ENCODE measurements at regions not wholly inside any gene's neighbourhood (a gene's known extent, or its start where the extent isn't known, plus 50 kb on each side); places are given as distances from the start of the nearest gene placed in this dataset.

DNA sequence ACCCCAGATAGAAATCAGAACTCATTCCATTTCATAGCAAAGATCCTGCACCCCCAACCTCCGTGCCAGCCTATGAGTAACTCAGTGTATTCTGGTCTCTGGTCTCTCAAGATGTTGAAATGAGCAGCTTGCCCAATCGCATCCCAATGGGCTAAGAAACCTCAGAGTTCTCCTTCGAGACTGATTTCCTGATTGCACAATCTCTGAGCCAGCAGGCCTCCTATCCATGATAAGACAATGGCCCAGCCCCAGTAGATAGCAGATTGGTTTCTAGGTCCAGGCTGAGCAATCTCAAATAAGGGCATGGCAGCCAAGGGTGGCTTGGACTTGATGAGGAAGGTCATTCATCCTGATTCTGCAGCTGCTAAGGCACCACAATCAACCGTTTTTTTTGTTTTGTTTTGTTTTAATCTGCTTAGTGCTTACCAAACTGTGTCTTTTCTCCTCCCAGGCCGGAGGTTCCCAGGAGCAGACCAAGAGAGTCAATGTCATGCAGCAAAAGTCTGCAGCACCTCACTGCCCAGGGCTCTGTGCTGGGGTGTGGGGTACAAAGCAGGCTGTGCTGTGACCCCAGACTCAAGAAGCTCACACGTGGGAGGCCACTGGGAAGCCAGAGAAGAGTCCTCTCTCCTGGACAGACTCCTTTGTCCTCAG, 125.1 kb upstream of the NXT1 start (continued):
- TF ChIP-seq, protein P1, sequence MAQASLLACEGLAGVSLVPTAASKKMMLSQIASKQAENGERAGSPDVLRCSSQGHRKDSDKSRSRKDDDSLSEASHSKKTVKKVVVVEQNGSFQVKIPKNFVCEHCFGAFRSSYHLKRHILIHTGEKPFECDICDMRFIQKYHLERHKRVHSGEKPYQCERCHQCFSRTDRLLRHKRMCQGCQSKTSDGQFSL (CRISPR knock-in tag; IDR thresholded peaks at IDR 0.05) = no peak
- TF ChIP-seq, protein P1 (tag; IDR thresholded peaks at IDR 0.05) = no peak
- TF ChIP-seq FOS (IDR thresholded peaks at IDR 0.05; ENCODE audit: extremely low read depth, insufficient read length) (no peak), TAL1 (IDR thresholded peaks at IDR 0.05) (peak; percentile 63), DNMT1 (IDR thresholded peaks at IDR 0.05) (no peak), TFAP4 (CRISPR knock-in tag; IDR thresholded peaks at IDR 0.05; ENCODE audit: borderline replicate concordance) (no peak), NCOA1 (IDR thresholded peaks at IDR 0.05; ENCODE audit: low read depth) (no peak), NCOR1 (IDR thresholded peaks at IDR 0.05) (peak; percentile 26; the same call in 1 of the 2 replicates), EGR1 (conservative IDR thresholded peaks at IDR 0.05) (no peak), ZBTB1 (CRISPR knock-in tag; IDR thresholded peaks at IDR 0.05; ENCODE audit: borderline replicate concordance, low read depth) (no peak), SAFB2 (IDR thresholded peaks at IDR 0.05; ENCODE audit: borderline replicate concordance, low read depth, low read length, severe bottlenecking) (no peak), SETDB1 (IDR thresholded peaks at IDR 0.05; ENCODE audit: low read length) (no peak), U2AF2 (optimal IDR thresholded peaks at IDR 0.05; ENCODE audit: low read depth, low read length) (no peak), CBX2 (IDR thresholded peaks at IDR 0.05; ENCODE audit: insufficient read depth, low read length, poor library complexity, severe bottlenecking) (no peak), HNRNPK (IDR thresholded peaks at IDR 0.05; ENCODE audit: low read depth, low read length, poor library complexity, severe bottlenecking) (no peak), KLF16 (IDR thresholded peaks at IDR 0.05) (peak; percentile 62; the same call in 1 of the 2 replicates), EP300 (IDR thresholded peaks at IDR 0.05; ENCODE audit: low read length) (0 out of 2 replicates have a peak, but pooled peaks have one; percentile 17), ZNF766 (CRISPR knock-in tag; conservative IDR thresholded peaks at IDR 0.05) (peak; percentile 100), ZNF717 (CRISPR knock-in tag; IDR thresholded peaks at IDR 0.05) (no peak), ZSCAN32 (CRISPR knock-in tag; IDR thresholded peaks at IDR 0.05) (no peak), KAT7 (CRISPR knock-in tag; IDR thresholded peaks at IDR 0.05; ENCODE audit: borderline replicate concordance) (no peak), HMG20B (CRISPR knock-in tag; IDR thresholded peaks at IDR 0.05) (no peak), SP1 (CRISPR knock-in tag; IDR thresholded peaks at IDR 0.05) (no peak), EP400 (IDR thresholded peaks at IDR 0.05) (no peak), ARID1B (IDR thresholded peaks at IDR 0.05) (peak; percentile 59; the same call in 1 of the 2 replicates), DPF2 (IDR thresholded peaks at IDR 0.05) (peak; percentile 23; the same call in 1 of the 2 replicates)
- TF ChIP-seq, protein P2, sequence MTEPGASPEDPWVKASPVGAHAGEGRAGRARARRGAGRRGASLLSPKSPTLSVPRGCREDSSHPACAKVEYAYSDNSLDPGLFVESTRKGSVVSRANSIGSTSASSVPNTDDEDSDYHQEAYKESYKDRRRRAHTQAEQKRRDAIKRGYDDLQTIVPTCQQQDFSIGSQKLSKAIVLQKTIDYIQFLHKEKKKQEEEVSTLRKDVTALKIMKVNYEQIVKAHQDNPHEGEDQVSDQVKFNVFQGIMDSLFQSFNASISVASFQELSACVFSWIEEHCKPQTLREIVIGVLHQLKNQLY (CRISPR knock-in tag; conservative IDR thresholded peaks at IDR 0.05) = no peak
- TF ChIP-seq, protein P3, sequence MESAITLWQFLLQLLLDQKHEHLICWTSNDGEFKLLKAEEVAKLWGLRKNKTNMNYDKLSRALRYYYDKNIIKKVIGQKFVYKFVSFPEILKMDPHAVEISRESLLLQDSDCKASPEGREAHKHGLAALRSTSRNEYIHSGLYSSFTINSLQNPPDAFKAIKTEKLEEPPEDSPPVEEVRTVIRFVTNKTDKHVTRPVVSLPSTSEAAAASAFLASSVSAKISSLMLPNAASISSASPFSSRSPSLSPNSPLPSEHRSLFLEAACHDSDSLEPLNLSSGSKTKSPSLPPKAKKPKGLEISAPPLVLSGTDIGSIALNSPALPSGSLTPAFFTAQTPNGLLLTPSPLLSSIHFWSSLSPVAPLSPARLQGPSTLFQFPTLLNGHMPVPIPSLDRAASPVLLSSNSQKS (CRISPR knock-in tag; IDR thresholded peaks at IDR 0.05) = no peak
